ENCODE measurements at regions not wholly inside any gene's neighbourhood (a gene's known extent, or its start where the extent isn't known, plus 50 kb on each side); places are given as distances from the start of the nearest gene placed in this dataset.

DNA sequence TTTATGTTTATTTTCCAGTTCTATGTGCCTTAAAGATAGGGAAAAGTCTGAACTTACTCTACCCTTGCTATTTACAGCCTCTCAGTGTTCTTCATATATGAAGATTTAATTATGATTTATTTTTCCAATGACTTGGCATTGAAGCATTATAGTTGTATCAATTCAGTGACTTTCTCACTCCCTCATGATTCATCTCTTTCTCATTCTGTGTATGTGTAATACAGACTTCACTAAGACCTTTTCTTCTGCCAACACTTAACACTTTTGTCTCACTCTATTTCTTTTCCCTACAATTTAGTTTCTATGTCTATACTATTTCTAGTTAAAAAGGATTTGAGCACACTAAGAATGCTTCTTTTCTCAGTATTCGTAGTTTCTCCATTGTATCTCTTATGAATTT lies 1470.3 kb upstream of the ACVR2A start:
- TF ChIP-seq, protein P1, sequence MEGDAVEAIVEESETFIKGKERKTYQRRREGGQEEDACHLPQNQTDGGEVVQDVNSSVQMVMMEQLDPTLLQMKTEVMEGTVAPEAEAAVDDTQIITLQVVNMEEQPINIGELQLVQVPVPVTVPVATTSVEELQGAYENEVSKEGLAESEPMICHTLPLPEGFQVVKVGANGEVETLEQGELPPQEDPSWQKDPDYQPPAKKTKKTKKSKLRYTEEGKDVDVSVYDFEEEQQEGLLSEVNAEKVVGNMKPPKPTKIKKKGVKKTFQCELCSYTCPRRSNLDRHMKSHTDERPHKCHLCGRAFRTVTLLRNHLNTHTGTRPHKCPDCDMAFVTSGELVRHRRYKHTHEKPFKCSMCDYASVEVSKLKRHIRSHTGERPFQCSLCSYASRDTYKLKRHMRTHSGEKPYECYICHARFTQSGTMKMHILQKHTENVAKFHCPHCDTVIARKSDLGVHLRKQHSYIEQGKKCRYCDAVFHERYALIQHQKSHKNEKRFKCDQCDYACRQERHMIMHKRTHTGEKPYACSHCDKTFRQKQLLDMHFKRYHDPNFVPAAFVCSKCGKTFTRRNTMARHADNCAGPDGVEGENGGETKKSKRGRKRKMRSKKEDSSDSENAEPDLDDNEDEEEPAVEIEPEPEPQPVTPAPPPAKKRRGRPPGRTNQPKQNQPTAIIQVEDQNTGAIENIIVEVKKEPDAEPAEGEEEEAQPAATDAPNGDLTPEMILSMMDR (IDR thresholded peaks at IDR 0.05), result no peak
- TF ChIP-seq POLR2A (IDR thresholded peaks at IDR 0.05), result no peak
- no peak for TF ChIP-seq POLR2AphosphoS5 (IDR thresholded peaks at IDR 0.05)
